Hindlimb muscle (tissue), 1 donor: ENCODE measurements at regions not wholly inside any gene's neighbourhood (a gene's known extent, or its start where the extent isn't known, plus 50 kb on each side); places are given as distances from the start of the nearest gene placed in this dataset.
"Not testable (repeated sequence)": the region's sequence is repeated elsewhere in the genome, so short reads cannot be mapped to it uniquely, and the experiment has no call there.

Source experiments
- DNase-seq: peaks from one replicate; pipeline ENCODE4 v3.0.0-alpha.2; 2013

- no peak for DNase-seq
These were observed 974.3 kb downstream of the VRK1 start for GRCh38 chr14:97771340-97772045.

GRCh38 chr14:97773598-97773997, 976.4 kb downstream of the VRK1 start:
- no peak for DNase-seq

GRCh38 chr14:97776890-97777558, 979.8 kb downstream of the VRK1 start:
- no peak for DNase-seq

GRCh38 chr14:97777622-97778355, 980.6 kb downstream of the VRK1 start:
- no peak for DNase-seq

- DNase-seq = no peak
These were observed 982.0 kb downstream of the VRK1 start for GRCh38 chr14:97779140-97779539.

GRCh38 chr14:97780804-97781203, 983.6 kb downstream of the VRK1 start:
- no peak for DNase-seq

- no peak for DNase-seq
These were observed 984.8 kb downstream of the VRK1 start for GRCh38 chr14:97781961-97782360.

- no peak for DNase-seq
These were observed 985.8 kb downstream of the VRK1 start for GRCh38 chr14:97782871-97783414.

- DNase-seq = no peak
These were observed 988.3 kb downstream of the VRK1 start for GRCh38 chr14:97785495-97785894.

GRCh38 chr14:97788364-97788763, 991.2 kb downstream of the VRK1 start:
- no peak for DNase-seq

- DNase-seq = no peak
These were observed 991.8 kb downstream of the VRK1 start for GRCh38 chr14:97788846-97789526.

- no peak for DNase-seq
These were observed 993.9 kb downstream of the VRK1 start for GRCh38 chr14:97791072-97791471.

- DNase-seq = no peak
These were observed 994.7 kb downstream of the VRK1 start for GRCh38 chr14:97791906-97792305.

- DNase-seq = no peak
These were observed 999.3 kb downstream of the VRK1 start for GRCh38 chr14:97796511-97796910.

- DNase-seq = no peak
These were observed 1001.0 kb downstream of the VRK1 start for GRCh38 chr14:97798176-97798575.

- DNase-seq = no peak
These were observed 1005.5 kb downstream of the VRK1 start for GRCh38 chr14:97802430-97803373.

- no peak for DNase-seq
These were observed 1006.9 kb downstream of the VRK1 start for GRCh38 chr14:97804056-97804455.

- DNase-seq = no peak
These were observed 1009.7 kb downstream of the VRK1 start for GRCh38 chr14:97806891-97807290.

- DNase-seq = not testable (repeated sequence)
These were observed 1011.4 kb downstream of the VRK1 start for GRCh38 chr14:97808541-97808940.

GRCh38 chr14:97813556-97813955, 1016.4 kb downstream of the VRK1 start:
- DNase-seq = no peak

GRCh38 chr14:97820781-97821180, 1023.6 kb downstream of the VRK1 start:
- DNase-seq = no peak

- no peak for DNase-seq
These were observed 1027.0 kb downstream of the VRK1 start for GRCh38 chr14:97824218-97824617.
